ENCODE measurements at regions not wholly inside any gene's neighbourhood (a gene's known extent, or its start where the extent isn't known, plus 50 kb on each side); places are given as distances from the start of the nearest gene placed in this dataset.

GRCh38 chr12:126763359-126763758 lies 1503.6 kb upstream of the TMEM132C start (continued):
- TF ChIP-seq CTCF (IDR thresholded peaks at IDR 0.05; ENCODE audit: control extremely low read depth in 1 of 3, insufficient read depth in 1 of 3, low read depth in 1 of 3, low read length in 3 of 3) = no peak
- no peak for TF ChIP-seq SIX5 (IDR thresholded peaks at IDR 0.05; ENCODE audit: low read depth, low read length)
